ENCODE measurements at regions not wholly inside any gene's neighbourhood (a gene's known extent, or its start where the extent isn't known, plus 50 kb on each side); places are given as distances from the start of the nearest gene placed in this dataset.

- Histone ChIP-seq H3K4me3 (ENCODE audit: low read depth, low read length) (no peak overlapping the region), H3K4me1 (ENCODE audit: control insufficient read depth, insufficient read depth, low read length, poor library complexity, severe bottlenecking) (no peaks in the 10 kb centered on the region), H3K9me3 (ENCODE audit: control insufficient read depth in 2 of 2, low read length in 2 of 2) (no peaks in the 10 kb centered on the region), H3K27ac (ENCODE audit: insufficient read depth, low read length, poor library complexity, severe bottlenecking) (no peak overlapping the region), H3K27me3 (ENCODE audit: control insufficient read depth, insufficient read depth, low read length) (peaks cover 2% of the 10 kb centered on the region), H3K36me3 (ENCODE audit: control insufficient read depth, insufficient read depth, low read length) (no peaks in the 10 kb centered on the region)
- Mint-ChIP-seq H3K4me1 (no peaks in the 10 kb centered on the region), H3K27me3 (peaks cover 6% of the 10 kb centered on the region), H3K36me3 (no peaks in the 10 kb centered on the region), H3K4me3 (no peak overlapping the region), H3K27ac (no peak overlapping the region), H3K9me3 (peaks cover 0 to 2% (median 0%) of the 10 kb centered on the region in 7 donors)
- no peak for DNase-seq
- ATAC-seq (ENCODE audit: low read depth in 2 of 2): no peak
These were observed 205.3 kb upstream of the JADE1 start for GRCh38 chr4:128604204-128604603.

GRCh38 chr4:128603081-128603480 is 206.4 kb upstream of the JADE1 start:
- H3K4me3 ChIP-seq (ENCODE audit: low read depth, low read length): no peak overlapping the region
- H3K27me3 ChIP-seq (ENCODE audit: control insufficient read depth, insufficient read depth, low read length): peaks cover 6% of the 10 kb centered on the region
- H3K9me3 Mint-ChIP-seq: peaks cover 0 to 2% (median 0%) of the 10 kb centered on the region in 7 donors
- ATAC-seq (ENCODE audit: low read depth in 2 of 2): no peak
- H3K4me1 ChIP-seq (ENCODE audit: control insufficient read depth, insufficient read depth, low read length, poor library complexity, severe bottlenecking): no peaks in the 10 kb centered on the region
- H3K36me3 Mint-ChIP-seq: no peaks in the 10 kb centered on the region
- H3K36me3 ChIP-seq (ENCODE audit: control insufficient read depth, insufficient read depth, low read length): no peaks in the 10 kb centered on the region
- H3K4me1 Mint-ChIP-seq: no peaks in the 10 kb centered on the region
- H3K27ac ChIP-seq (ENCODE audit: insufficient read depth, low read length, poor library complexity, severe bottlenecking): no peak overlapping the region
- no peak overlapping the region for H3K27ac Mint-ChIP-seq
- DNase-seq: no peak
- no peaks in the 10 kb centered on the region for H3K9me3 ChIP-seq (ENCODE audit: control insufficient read depth in 2 of 2, low read length in 2 of 2)
- H3K4me3 Mint-ChIP-seq: no peak overlapping the region
- peaks cover 11% of the 10 kb centered on the region for H3K27me3 Mint-ChIP-seq

DNA sequence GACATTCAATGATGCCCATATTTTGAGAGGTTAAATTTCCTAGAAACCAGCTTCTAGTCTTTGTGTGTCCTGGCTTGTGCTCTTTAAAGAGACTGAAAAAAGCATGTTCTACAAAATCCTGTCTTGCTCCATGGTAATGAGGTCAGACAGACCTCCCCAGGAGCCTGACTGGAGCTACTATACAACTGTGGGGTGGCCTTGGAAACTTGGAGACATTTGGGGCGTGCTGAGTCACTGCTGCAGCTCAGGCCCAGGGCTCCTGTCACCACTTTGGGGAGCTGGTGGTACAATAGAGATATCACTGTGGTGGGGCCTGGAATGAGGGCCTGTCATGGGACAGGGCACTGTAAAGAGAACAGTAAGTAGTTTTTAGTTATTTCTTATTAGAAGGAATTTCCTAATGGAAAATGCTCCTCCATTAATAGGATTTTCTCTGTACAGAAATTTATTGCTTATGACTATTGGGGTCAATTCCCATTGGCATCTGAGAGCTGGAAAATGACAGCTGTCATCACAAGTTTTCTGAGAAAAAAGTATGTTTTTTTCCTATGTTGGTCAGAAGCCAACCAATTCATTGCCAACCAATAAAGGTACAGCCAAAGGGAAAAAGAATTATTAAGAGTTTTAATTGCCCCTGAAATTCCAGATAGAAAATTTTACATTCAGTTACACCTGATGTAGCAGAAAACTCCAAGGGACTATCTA is 207.4 kb upstream of the JADE1 start:
- no peak overlapping the region for H3K4me3 ChIP-seq (ENCODE audit: low read depth, low read length)
- H3K36me3 ChIP-seq (ENCODE audit: control insufficient read depth, insufficient read depth, low read length): no peaks in the 10 kb centered on the region
- DNase-seq (no peak), ATAC-seq (ENCODE audit: low read depth in 2 of 2) (no peak)
- no peaks in the 10 kb centered on the region for H3K4me1 ChIP-seq (ENCODE audit: control insufficient read depth, insufficient read depth, low read length, poor library complexity, severe bottlenecking)
- H3K36me3 Mint-ChIP-seq: no peaks in the 10 kb centered on the region
- peaks cover 0 to 2% (median 0%) of the 10 kb centered on the region in 7 donors for H3K9me3 Mint-ChIP-seq
- no peak overlapping the region for H3K27ac Mint-ChIP-seq
- H3K27ac ChIP-seq (ENCODE audit: insufficient read depth, low read length, poor library complexity, severe bottlenecking): no peak overlapping the region
- H3K27me3 ChIP-seq (ENCODE audit: control insufficient read depth, insufficient read depth, low read length): peaks cover 6% of the 10 kb centered on the region
- H3K9me3 ChIP-seq (ENCODE audit: control insufficient read depth in 2 of 2, low read length in 2 of 2): no peaks in the 10 kb centered on the region
- H3K4me1 Mint-ChIP-seq: no peaks in the 10 kb centered on the region
- peaks cover 11% of the 10 kb centered on the region for H3K27me3 Mint-ChIP-seq
- H3K4me3 Mint-ChIP-seq: no peak overlapping the region

DNA sequence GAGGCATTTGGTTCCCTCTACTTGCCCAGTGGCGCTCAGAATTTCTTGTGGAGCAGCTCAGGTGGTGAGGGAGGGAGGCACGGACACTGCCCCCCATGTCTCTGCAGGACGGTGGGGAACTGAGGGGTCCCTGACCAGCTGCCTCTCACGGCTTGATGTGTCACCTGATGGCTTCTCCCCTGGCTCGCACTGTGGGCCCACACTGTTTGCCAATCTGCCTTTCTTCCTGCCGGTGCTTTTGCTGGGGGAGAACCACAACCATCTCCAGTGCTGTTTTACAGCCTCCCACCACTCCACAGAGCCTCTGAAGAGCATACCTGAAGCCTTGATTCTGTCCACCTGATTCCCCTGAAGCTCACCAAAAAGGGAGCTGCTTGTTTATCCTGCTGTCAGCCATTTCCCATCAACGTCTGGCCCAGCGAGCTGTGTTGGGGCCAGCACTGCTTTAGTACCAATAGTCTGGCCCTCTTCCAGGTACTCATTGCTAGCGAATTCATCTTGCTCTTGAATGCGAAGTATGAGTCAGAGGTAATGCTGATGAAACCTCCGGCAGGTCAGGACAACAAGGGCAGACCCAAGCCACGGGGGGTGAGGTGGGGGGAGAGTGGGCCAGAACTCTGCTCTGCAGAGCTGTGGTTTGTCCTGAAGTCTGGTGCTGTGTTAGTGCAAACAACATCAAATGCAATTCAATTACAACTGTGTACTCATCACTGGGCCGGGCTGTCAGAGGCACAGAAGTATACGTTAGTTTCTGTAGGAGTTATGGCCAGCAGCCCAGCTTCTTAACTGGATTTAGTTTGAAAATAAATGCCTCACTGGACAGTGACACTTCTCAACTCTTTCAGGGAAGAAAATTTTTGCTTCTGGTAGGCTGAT is 208.3 kb upstream of the JADE1 start:
- Histone ChIP-seq H3K36me3 (ENCODE audit: control insufficient read depth, insufficient read depth, low read length) (no peaks in the 10 kb centered on the region), H3K27ac (ENCODE audit: insufficient read depth, low read length, poor library complexity, severe bottlenecking) (no peak overlapping the region), H3K27me3 (ENCODE audit: control insufficient read depth, insufficient read depth, low read length) (peaks cover 5% of the 10 kb centered on the region), H3K9me3 (ENCODE audit: control insufficient read depth in 2 of 2, low read length in 2 of 2) (no peaks in the 10 kb centered on the region), H3K4me3 (ENCODE audit: low read depth, low read length) (no peak overlapping the region), H3K4me1 (ENCODE audit: control insufficient read depth, insufficient read depth, low read length, poor library complexity, severe bottlenecking) (no peaks in the 10 kb centered on the region)
- Mint-ChIP-seq H3K9me3 (peaks cover 0 to 2% (median 0%) of the 10 kb centered on the region in 7 donors), H3K27me3 (peaks cover 11% of the 10 kb centered on the region), H3K4me3 (no peak overlapping the region), H3K27ac (no peak overlapping the region), H3K36me3 (no peaks in the 10 kb centered on the region), H3K4me1 (no peaks in the 10 kb centered on the region)
- DNase-seq (no peak), ATAC-seq (ENCODE audit: low read depth in 2 of 2) (no peak)

DNA sequence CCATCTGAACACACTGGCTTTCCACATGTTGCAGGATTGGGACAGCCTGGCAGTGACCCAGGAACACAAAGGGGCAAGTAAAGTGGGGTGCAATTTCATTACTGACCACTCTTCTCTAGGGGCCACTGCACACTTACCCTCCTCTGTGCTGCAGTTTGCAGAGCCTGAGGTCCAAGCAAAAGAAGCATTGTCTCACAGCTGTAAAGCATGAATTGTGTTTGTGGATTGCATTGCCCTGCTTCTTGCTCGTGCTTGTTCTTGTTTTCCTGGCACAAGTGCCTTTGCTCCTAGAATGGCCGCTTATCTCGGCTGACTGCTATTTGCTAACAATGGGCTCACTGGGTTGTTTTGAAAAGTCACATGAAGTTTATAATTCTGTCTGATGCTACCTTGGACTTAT is 209.1 kb upstream of the JADE1 start:
- Histone ChIP-seq H3K27me3 (ENCODE audit: control insufficient read depth, insufficient read depth, low read length) (peaks cover 4% of the 10 kb centered on the region), H3K4me3 (ENCODE audit: low read depth, low read length) (no peak overlapping the region), H3K36me3 (ENCODE audit: control insufficient read depth, insufficient read depth, low read length) (no peaks in the 10 kb centered on the region), H3K27ac (ENCODE audit: insufficient read depth, low read length, poor library complexity, severe bottlenecking) (no peak overlapping the region), H3K9me3 (ENCODE audit: control insufficient read depth in 2 of 2, low read length in 2 of 2) (no peaks in the 10 kb centered on the region), H3K4me1 (ENCODE audit: control insufficient read depth, insufficient read depth, low read length, poor library complexity, severe bottlenecking) (no peaks in the 10 kb centered on the region)
- H3K4me1 Mint-ChIP-seq: no peaks in the 10 kb centered on the region
- DNase-seq (no peak), ATAC-seq (ENCODE audit: low read depth in 2 of 2) (no peak)
- no peak overlapping the region for H3K27ac Mint-ChIP-seq
- H3K36me3 Mint-ChIP-seq: no peaks in the 10 kb centered on the region
- H3K4me3 Mint-ChIP-seq: no peak overlapping the region
- peaks cover 0 to 2% (median 0%) of the 10 kb centered on the region in 7 donors for H3K9me3 Mint-ChIP-seq
- H3K27me3 Mint-ChIP-seq: peaks cover 11% of the 10 kb centered on the region

DNA sequence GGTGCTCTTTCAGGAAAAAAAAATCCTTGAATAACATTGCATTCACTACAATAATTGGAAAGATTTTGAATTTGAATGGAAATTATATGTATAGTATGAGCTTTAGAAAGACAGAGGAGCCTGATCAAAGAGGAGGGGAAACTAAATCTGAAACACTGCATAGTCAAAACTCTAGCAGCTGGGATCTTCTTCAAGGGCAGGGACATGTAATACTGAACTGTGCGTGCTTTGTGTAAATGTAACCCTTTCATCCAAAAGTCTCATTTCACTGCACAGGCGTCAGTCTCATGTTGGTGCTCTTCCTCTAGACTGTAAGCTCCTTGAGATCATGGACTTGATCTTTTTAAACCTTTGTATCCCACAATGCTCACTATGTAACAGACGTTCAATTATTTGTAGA is 212.0 kb upstream of the JADE1 start:
- H3K27ac Mint-ChIP-seq: no peak overlapping the region
- H3K4me1 Mint-ChIP-seq: no peaks in the 10 kb centered on the region
- no peaks in the 10 kb centered on the region for H3K36me3 Mint-ChIP-seq
- ATAC-seq (ENCODE audit: low read depth in 2 of 2) (no peak), DNase-seq (no peak)
- H3K4me3 Mint-ChIP-seq: no peak overlapping the region
- peaks cover 0 to 7% (median 2%) of the 10 kb centered on the region in 7 donors for H3K9me3 Mint-ChIP-seq
- peaks cover 4% of the 10 kb centered on the region for H3K27me3 ChIP-seq (ENCODE audit: control insufficient read depth, insufficient read depth, low read length)
- H3K4me3 ChIP-seq (ENCODE audit: low read depth, low read length): no peak overlapping the region
- H3K36me3 ChIP-seq (ENCODE audit: control insufficient read depth, insufficient read depth, low read length): no peaks in the 10 kb centered on the region
- no peaks in the 10 kb centered on the region for H3K4me1 ChIP-seq (ENCODE audit: control insufficient read depth, insufficient read depth, low read length, poor library complexity, severe bottlenecking)
- H3K27me3 Mint-ChIP-seq: peaks cover 13% of the 10 kb centered on the region
- no peaks in the 10 kb centered on the region for H3K9me3 ChIP-seq (ENCODE audit: control insufficient read depth in 2 of 2, low read length in 2 of 2)
- H3K27ac ChIP-seq (ENCODE audit: insufficient read depth, low read length, poor library complexity, severe bottlenecking): no peak overlapping the region

GRCh38 chr4:128596853-128597252 is 212.6 kb upstream of the JADE1 start:
- Histone ChIP-seq H3K4me1 (ENCODE audit: control insufficient read depth, insufficient read depth, low read length, poor library complexity, severe bottlenecking) (no peaks in the 10 kb centered on the region), H3K27me3 (ENCODE audit: control insufficient read depth, insufficient read depth, low read length) (peaks cover 4% of the 10 kb centered on the region), H3K9me3 (ENCODE audit: control insufficient read depth in 2 of 2, low read length in 2 of 2) (no peaks in the 10 kb centered on the region), H3K36me3 (ENCODE audit: control insufficient read depth, insufficient read depth, low read length) (no peaks in the 10 kb centered on the region), H3K27ac (ENCODE audit: insufficient read depth, low read length, poor library complexity, severe bottlenecking) (no peak overlapping the region), H3K4me3 (ENCODE audit: low read depth, low read length) (no peak overlapping the region)
- H3K27me3 Mint-ChIP-seq: peaks cover 13% of the 10 kb centered on the region
- no peaks in the 10 kb centered on the region for H3K4me1 Mint-ChIP-seq
- H3K4me3 Mint-ChIP-seq: no peak overlapping the region
- no peak for ATAC-seq (ENCODE audit: low read depth in 2 of 2)
- no peak for DNase-seq
- no peak overlapping the region for H3K27ac Mint-ChIP-seq
- H3K9me3 Mint-ChIP-seq: peaks cover 0 to 7% (median 2%) of the 10 kb centered on the region in 7 donors
- H3K36me3 Mint-ChIP-seq: no peaks in the 10 kb centered on the region

Measured in CD4-positive, CD25-positive, alpha-beta regulatory T cell (primary cell).